ENCODE measurements at regions not wholly inside any gene's neighbourhood (a gene's known extent, or its start where the extent isn't known, plus 50 kb on each side); places are given as distances from the start of the nearest gene placed in this dataset.
"Not testable (repeated sequence)": the region's sequence is repeated elsewhere in the genome, so short reads cannot be mapped to it uniquely, and the experiment has no call there.

DNA sequence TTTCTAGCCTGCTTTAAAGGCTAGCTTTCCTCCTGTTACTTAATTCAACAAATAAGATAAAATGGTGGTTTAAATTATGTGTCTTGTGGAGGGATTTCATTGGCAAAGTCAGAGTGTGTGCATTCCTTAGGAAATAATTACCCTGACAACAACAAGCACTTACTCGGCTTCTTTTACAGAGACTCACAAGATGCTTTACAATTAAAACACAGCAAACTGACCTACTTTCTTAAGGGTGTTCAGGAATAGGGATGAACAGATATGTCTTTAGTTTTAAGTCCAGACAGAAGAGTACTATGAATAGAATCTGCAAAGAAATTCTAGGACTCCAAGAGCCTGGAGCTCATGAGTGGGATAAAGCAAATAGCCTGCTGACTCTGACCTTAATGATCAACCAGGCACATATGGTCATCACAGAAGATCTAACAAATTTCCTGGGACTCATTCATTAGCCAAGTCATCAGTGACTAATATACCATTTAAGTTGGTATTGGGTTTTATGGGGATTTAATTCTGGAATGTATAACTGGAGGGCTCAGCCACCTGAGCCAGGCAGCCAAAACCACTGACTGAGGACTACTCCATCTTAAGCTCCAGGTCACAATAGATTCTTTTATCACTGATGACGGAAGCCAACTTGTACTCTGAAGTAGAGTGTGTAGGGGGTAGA lies 161.8 kb upstream of the RIMS1 start:
- no peak for DNase-seq (ENCODE audit: low read depth)

DNA sequence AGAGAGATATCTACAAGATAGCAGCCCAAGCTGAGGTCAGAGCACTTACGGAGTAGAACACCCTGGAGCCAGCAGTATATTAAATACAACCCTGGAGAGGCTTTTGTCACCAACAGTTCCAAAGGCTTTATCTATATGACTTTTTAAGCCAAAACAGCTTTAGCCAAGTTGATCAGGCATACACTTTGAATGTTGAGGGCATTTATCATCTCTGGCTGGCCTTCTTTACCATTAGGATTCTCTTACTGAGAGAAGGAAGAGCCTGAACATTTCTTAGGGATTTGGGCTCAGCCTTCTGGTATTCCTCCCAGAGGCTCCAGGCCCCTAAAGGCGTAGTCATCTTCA lies 161.3 kb upstream of the RIMS1 start:
- DNase-seq (ENCODE audit: low read depth), result no peak

DNA sequence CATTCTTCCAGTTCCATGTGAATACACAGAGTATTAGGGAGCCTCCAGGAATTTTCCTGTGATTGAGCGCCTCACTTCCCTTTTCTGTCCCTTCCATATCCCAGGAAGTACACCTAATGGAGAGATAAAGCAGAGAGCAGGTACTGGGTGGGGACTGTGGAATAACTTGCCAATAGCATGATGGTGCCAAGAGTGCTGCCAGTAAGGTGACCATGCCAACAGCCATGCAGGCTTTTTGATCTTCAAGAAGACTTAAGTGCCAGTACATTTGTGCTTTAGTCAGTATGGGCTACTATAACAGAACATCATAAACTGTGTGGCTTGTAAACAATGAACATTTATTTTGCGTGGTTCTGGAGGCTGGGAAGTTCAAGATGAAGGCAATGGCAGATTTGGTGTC lies 160.2 kb upstream of the RIMS1 start:
- DNase-seq (ENCODE audit: low read depth), result no peak

DNA sequence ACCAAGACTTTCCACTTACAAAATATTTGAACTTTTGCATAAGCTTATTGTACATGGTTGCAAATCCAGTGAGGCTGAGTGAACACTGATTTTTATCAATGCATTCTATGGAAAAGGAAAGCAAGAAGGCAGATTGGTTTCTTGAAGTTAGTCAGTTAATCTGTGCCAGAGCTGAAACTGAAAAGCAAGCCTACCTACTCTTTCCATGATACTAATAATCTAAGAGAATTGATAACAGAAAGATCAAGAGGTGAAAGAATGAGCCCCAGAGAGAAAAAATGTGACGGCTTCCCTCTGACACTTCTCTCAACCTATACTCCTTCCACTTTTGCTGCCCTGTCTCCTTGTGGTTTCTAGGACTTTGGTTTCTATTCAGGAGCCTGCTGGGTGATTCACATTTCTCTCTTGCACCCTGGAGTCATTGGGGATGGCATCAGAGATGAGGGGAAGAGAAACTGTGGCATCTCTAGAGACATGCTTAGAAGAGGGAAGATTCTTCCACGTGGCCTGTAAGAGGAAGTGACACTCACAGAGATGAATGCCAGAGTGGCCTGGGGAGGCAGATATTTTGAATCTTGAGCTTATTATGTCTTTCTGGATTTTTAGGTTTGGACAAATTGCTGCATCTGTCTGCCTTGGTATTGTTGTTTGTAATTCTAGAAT lies 158.6 kb upstream of the RIMS1 start:
- no peak for DNase-seq (ENCODE audit: low read depth)

DNA sequence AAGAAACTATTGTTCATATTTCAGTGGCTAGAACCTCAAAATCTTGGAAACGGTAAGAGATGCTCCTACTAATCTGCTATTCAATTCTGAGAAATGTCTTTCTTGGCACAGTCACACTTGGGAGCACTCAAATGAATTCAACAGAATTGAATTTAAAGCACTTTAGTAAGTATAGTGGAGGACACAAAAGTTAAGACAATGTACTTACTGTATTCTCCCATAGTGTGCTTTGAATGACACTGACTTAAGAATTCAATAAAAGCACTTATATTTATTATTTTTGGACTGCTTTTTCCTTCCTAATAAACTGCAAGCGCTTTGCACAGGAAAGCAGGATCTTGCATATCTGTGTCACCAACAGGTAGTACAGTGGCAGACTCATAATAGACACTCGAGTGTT lies 156.1 kb upstream of the RIMS1 start:
- no peak for DNase-seq (ENCODE audit: low read depth)

DNA sequence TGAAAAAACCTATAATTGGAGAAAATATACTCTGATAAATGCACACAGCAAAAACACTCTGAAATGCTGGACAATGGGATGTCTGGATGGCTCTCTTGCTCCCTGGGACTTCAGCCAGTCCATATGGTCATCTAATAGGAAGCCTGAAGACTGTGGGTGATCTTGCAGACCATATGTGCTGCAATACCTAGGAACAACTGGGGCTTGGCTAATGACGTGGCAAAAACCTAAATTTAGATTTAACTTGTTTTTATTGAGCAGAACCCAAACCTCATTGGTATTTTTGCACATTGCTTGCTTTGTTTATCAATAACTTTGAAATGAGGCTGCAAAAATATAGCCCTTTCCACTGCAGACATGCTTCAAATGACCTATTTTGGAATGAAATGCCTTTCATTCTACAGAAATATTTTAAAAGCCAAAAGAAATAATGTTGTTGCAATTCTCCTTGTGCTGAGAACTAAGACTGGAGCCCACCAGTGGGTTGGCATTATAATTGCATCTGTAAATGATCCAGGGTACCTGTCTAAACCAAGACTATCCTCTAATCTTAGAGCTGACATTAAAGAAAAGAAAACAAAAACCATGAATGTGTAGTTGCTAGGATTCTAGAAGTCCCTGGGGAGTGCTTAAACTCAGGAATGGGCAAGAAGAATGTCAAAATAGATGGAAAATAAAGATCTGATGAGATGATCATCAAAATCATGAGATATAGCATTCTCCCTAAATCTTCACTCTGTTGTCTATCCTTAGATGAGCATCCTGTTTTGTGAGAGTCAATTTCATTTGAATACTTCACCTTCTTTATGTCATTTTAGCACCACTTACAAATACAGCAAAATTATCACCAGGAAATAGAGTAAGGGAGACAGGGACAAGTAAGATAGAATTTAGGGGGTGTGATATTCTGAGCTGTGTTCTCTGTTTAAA lies 152.1 kb upstream of the RIMS1 start:
- DNase-seq (ENCODE audit: low read depth), result no peak

DNA sequence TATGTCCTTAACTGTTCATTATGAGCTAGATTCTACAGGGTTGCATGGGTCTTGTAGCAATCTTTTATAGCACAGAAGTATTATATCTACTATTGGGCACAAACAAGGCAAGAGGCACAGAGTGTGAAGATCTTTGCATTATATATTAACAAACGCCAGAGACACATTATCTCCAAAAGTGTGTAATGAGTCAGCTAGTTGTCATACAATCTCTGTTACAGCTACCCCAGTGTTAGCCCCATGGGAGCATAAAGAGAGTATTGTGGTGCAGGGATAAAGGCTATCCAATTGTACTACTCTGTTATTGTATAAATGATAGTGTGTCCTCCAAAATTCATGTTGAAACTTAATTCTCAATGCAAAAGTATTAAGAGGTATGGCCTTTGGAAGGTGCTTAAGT lies 148.4 kb upstream of the RIMS1 start:
- no peak for DNase-seq (ENCODE audit: low read depth)

DNA sequence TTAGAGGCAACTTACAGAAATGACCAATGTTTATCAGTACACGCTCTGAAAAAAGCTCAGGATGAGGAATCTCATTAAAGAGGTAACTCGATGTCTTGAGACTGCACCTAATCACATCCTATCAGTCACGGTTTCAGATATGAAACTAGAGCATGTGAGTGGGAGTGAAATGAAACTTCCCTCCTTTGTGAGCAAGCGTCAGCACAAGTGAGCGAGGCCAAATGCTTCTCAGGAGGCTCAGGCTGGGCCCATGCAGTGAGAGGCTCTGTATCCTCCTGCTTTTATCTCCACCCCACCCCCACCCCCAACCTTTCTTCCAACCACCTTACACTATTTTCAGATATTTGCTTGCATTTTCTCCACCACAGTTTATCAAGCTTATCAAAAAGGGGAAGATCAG lies 140.8 kb upstream of the RIMS1 start:
- DNase-seq (ENCODE audit: low read depth), result no peak

DNA sequence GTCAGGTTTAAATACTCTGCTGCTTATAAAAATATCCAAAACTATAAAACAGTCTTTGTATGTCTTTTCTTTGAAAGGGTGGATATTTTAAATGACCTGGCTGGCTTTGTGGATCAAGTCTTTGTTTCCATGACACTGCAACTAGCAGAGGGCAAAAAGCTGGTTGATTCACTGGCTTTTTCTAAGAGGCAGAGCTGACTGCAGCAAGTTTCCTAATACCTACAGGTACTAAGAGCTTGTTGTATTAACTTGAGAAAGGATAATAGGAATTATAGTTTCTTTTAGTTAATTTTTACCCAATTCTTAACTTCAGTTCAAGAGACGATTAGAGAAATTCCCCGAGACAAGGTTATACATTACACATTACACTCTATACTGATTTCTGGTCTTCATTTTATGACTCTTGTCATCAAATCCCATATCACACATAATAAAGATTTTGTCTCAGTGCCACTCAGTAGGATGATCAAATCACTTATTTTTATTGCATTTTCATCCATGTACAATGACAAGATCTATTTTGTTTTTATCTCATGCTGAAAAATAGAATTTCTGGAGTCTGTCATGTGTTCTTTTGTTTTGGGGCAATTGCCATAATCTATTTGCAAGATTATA lies 120.1 kb upstream of the RIMS1 start:
- DNase-seq (ENCODE audit: low read depth), result no peak

DNA sequence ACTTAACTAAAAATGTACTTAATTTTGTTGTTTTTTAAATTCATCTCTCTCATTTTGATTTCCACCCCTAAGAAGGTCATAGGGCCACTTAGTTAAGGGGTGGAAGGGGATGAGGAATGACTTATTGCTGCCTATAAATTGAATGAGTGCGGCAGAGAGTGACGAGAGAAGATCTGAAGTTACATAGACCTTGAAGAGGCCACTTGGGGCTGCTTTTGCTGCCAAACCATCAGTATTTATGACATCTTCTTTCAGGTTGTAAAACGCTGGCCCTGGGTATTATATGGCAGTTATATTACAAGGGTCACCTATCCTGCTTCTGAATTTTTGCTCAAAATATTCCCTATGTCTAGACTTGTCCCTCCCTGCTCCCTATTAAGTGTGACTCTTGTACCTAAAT lies 119.6 kb upstream of the RIMS1 start:
- no peak for DNase-seq (ENCODE audit: low read depth)

DNA sequence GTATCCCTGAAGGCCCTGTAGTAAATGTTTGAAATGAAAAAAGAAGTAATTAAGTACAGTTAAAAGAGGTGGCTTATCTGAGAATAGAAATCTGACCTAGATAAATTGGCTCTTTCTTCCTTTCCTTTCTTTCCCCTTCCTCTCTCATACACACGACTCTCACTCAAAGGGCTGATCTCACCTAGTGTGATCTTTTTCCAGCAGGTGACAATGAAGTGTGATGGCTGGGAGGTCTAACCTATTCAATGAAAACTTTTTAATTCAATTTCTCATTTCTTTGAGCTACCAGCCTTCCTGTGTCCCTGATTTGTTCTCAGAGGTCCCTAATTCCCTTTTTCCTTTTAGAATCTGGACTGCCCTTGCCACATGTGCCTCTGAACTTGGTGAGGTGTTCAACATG lies 118.0 kb upstream of the RIMS1 start:
- DNase-seq (ENCODE audit: low read depth), result no peak

DNA sequence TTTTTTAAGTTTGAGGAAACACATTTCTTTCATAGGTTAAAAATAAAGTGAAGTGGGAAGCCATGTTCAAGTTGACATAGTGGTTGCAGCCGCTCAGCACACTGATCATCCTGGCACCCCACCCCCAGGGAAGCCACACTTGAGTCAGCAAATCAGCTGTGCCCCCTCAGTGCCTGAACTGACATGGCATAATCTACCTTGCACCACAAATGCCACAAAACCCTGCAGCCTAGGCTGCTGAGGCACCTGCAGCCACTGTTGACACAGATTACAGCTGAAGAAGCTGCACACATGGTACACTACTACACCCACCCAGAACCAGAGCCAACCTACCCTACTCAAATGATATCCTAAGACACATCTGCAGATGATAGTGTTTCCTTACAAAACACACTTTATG lies 77.5 kb upstream of the RIMS1 start:
- DNase-seq (ENCODE audit: low read depth), result no peak

DNA sequence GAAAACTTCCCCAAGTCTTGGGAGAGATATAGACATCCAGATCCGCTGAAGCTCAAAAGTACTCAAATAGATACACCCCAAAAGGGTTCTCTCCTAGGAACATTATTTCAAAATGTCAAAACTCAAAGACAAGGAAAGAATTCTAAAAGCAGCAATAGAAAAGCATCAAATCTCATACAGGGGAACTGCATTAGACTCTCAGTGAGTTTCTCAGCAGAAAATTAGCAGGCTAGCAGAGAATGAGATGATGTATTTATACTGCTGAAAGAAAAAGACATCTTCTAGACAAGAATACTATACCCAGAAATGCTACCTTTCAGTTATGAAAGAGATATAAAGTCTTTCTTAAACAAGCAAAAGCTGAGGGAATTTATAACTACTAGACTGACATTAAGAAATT lies 75.5 kb upstream of the RIMS1 start:
- DNase-seq (ENCODE audit: low read depth), result no peak

DNA sequence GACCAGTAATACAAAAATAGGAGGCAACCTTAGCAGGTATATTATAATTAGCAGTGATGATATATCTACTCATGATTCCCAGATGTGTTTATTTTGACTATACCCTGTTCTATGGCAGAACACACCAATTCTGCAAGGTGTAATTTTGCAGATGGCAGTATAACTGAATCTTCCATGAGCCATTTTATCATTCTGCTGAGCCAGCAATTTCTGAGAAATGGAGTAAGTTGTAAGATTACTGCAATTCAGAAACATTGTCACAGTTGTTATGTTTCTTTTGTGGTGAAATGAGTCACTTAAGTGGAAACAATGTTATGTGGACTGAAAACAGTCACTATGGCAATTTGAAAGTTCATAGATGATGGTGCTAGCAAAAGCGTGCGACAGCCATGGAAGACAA lies 63.7 kb upstream of the RIMS1 start:
- no peak for DNase-seq (ENCODE audit: low read depth)

DNA sequence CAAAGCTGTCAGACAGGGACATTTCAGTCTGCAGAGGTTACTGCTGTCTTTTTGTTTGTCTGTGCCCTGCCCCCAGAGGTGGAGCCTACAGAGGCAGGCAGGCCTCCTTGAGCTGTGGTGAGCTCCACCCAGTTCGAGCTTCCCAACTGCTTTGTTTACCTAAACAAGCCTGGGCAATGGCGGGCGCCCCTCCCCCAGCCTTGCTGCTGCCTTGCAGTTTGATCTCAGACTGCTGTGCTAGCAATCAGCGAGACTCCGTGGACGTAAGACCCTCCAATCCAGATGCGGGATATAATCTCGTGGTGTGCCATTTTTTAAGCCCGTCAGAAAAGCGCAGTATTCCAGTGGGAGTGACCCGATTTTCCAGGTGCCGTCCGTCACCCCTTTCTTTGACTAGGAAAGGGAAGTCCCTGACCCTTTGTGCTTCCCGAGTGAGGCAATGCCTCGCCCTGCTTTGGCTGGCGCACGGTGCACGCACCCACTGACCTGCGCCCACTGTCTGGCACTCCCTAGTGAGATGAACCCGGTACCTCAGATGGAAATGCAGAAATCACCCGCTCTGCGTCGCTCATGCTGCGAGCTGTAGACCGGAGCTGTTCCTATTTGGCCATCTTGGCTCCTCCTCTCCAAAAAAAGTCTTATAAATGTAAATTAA lies 54.1 kb upstream of the RIMS1 start:
- DNase-seq (ENCODE audit: low read depth), result not testable (repeated sequence)
